ENCODE measurements at regions not wholly inside any gene's neighbourhood (a gene's known extent, or its start where the extent isn't known, plus 50 kb on each side); places are given as distances from the start of the nearest gene placed in this dataset.

DNA sequence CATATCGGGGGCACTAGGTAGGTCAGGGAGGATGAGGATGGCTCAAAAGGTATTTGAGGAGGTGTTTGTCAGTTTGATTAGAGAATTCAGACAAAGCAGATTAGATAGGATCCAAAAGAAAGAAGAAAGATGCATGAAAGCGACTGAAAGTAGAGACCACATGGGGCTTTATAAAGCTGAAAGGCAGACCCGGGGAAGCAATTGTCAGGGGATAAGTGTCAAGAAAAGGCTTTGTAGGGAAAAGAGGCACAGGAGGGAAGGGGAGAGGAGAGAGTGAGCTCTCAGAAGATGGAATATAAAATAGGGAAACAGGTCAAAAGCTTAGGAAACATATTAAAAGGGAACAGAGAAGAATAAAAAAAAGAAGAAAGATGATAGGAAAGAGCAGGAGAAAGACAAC lies 308.2 kb upstream of the RORA start:
- intact Hi-C loops (cut with DNase I), result no loop called here
- WGBS, 2 donors, result 32 to 33% methylated on average over 3 of the region's 3 CpGs
- no peak overlapping the region for H3K4me3 ChIP-seq

DNA sequence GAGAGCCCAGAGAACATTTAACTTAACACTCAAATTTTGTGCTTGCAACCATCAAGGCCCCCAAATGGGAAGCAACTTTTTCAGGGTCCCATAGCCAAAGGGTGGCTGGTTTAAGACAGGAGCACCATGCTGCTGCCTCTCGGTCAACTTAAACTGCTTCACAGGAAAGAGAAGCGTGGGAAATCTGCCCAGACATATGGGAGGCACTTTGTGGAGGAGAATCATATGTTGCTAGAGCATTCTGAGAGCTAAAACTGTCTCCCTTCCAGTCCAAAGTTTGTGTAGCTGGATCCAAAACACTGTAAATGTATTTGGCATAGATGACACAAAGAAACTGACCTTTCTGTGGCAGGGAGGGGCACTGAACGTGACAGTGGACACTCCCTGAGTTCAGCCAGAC lies 305.9 kb upstream of the RORA start:
- ATAC-seq (no peak), DNase-seq (no peak)
- Histone ChIP-seq H3K27me3 (no peaks in the 10 kb centered on the region), H3K27ac (no peak overlapping the region), H3K4me3 (no peak overlapping the region), H3K36me3 (replicated peaks in 1 of 2; ENCODE audit: insufficient read depth in 1 of 2, low read depth in 2 of 2) (no peaks in the 10 kb centered on the region), H3K4me1 (no peaks in the 10 kb centered on the region), H3K9me3 (no peaks in the 10 kb centered on the region)
- TF ChIP-seq, protein P1, sequence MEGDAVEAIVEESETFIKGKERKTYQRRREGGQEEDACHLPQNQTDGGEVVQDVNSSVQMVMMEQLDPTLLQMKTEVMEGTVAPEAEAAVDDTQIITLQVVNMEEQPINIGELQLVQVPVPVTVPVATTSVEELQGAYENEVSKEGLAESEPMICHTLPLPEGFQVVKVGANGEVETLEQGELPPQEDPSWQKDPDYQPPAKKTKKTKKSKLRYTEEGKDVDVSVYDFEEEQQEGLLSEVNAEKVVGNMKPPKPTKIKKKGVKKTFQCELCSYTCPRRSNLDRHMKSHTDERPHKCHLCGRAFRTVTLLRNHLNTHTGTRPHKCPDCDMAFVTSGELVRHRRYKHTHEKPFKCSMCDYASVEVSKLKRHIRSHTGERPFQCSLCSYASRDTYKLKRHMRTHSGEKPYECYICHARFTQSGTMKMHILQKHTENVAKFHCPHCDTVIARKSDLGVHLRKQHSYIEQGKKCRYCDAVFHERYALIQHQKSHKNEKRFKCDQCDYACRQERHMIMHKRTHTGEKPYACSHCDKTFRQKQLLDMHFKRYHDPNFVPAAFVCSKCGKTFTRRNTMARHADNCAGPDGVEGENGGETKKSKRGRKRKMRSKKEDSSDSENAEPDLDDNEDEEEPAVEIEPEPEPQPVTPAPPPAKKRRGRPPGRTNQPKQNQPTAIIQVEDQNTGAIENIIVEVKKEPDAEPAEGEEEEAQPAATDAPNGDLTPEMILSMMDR (IDR thresholded peaks at IDR 0.05), result no peak
- no peak for TF ChIP-seq POLR2A (IDR thresholded peaks at IDR 0.05)
- WGBS, 2 donors, result 41 to 68% methylated on average over 3 of the region's 3 CpGs
- intact Hi-C loops (cut with DNase I), result no loop called here

More for the DNA sequence above, 308.2 kb upstream of the RORA start:
- TF ChIP-seq POLR2A (IDR thresholded peaks at IDR 0.05), result no peak
- no peaks in the 10 kb centered on the region for H3K9me3 ChIP-seq
- H3K4me1 ChIP-seq, result no peaks in the 10 kb centered on the region
- no peak overlapping the region for H3K27ac ChIP-seq
- no peaks in the 10 kb centered on the region for H3K36me3 ChIP-seq (replicated peaks in 1 of 2; ENCODE audit: insufficient read depth in 1 of 2, low read depth in 2 of 2)
- H3K27me3 ChIP-seq, result no peaks in the 10 kb centered on the region
- no peak for ATAC-seq
- no peak for DNase-seq

DNA sequence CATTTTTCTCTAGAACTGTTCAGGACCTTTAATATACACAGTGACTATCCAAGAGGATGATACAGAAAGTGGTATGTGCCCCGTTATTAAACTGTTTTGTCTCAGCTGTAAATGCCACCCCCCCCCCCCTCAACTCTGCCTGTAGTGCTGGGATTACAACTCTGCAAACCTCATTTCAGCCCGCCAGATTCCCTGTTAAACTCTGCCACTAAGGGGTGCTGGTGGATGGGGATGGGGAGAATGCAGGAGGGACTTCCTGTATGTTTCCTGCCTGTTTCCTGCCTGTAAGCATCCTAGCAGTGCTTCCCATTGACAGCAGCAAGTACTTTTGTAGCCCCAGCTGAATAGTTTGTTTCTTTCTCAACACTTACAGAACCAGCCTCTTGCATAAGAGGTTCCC lies 301.7 kb upstream of the RORA start:
- no peak for DNase-seq
- WGBS, 2 donors, result 68 to 73% methylated on average over 2 of the region's 2 CpGs

DNA sequence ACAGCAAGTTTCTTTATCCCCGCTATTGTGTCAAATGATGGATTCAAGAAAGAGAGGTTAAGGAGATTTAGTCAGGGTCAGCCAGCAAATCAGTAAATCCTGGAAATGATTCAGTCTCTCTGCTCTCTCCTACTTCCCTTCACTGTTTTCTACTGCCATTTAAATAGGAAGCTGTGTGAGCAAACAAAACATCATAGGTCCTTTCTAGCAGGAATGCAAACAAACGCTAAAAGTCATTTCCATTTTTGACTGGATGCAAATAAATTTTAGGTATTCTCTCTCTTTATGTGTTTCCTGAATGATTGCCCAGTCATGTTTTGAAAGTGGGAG lies 299.4 kb upstream of the RORA start:
- DNase-seq (no peak), ATAC-seq (no peak)
- no peak overlapping the region for H3K27ac ChIP-seq
- intact Hi-C loops (cut with DNase I), result no loop called here
- TF ChIP-seq POLR2A (IDR thresholded peaks at IDR 0.05), result no peak
- TF ChIP-seq, protein P1 (IDR thresholded peaks at IDR 0.05), result no peak
- H3K27me3 ChIP-seq, result peaks cover 0 to 5% of the 10 kb centered on the region in 2 donors
- no peaks in the 10 kb centered on the region for H3K36me3 ChIP-seq (replicated peaks in 1 of 2; ENCODE audit: insufficient read depth in 1 of 2, low read depth in 2 of 2)
- no peaks in the 10 kb centered on the region for H3K4me1 ChIP-seq
- H3K4me3 ChIP-seq, result no peak overlapping the region
- WGBS, 2 donors, result 28 to 49% methylated on average over 2 of the region's 2 CpGs
- no peaks in the 10 kb centered on the region for H3K9me3 ChIP-seq

More for the DNA sequence above, 301.7 kb upstream of the RORA start:
- no peak for TF ChIP-seq POLR2A (IDR thresholded peaks at IDR 0.05)
- TF ChIP-seq, protein P1 (IDR thresholded peaks at IDR 0.05), result no peak
- Histone ChIP-seq H3K27ac (no peak overlapping the region), H3K4me3 (no peak overlapping the region), H3K9me3 (no peaks in the 10 kb centered on the region), H3K4me1 (no peaks in the 10 kb centered on the region), H3K27me3 (peaks cover 0 to 5% of the 10 kb centered on the region in 2 donors), H3K36me3 (replicated peaks in 1 of 2; ENCODE audit: insufficient read depth in 1 of 2, low read depth in 2 of 2) (no peaks in the 10 kb centered on the region)
- ATAC-seq, result no peak
- intact Hi-C loops (cut with DNase I), result no loop called here

DNA sequence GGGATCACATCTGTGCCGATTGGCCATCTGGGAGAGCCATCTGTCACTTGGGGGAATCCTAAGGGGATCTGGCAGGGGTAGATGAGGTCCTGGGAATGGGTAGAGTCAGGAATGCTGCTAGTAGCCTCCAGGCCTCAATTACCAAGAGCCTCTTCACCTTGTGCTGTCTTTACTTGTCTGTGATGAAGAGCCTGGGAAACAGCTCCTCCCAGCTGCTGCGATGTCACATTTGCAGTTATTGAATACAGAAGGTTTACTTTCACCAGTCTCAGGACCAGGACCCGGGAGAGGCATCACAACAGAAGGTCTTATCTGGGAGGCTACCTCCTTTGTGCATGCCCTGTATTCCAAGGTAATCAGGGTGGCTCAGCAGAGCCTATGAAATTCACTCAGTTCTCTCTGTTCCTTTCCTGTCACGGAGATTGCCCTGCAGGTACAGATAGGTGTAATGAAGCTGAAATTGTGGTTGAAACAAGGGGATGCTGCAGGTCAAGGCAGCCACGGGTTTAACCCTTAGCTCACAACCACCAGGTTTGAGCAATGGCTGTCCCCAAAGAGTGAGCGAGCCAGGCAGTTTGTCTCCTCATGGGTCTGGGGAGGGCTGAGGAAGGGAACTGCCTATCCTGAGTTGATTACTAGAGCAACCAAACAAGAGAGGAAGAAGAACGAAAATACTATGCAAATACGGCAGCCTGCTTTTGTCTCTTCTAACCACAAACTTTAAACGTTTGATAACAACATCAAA lies 298.9 kb upstream of the RORA start:
- Histone ChIP-seq H3K27ac (no peak overlapping the region), H3K9me3 (no peaks in the 10 kb centered on the region), H3K4me1 (no peaks in the 10 kb centered on the region), H3K4me3 (no peak overlapping the region), H3K36me3 (replicated peaks in 1 of 2; ENCODE audit: insufficient read depth in 1 of 2, low read depth in 2 of 2) (no peaks in the 10 kb centered on the region), H3K27me3 (peaks cover 0 to 5% of the 10 kb centered on the region in 2 donors)
- no peak for TF ChIP-seq POLR2A (IDR thresholded peaks at IDR 0.05)
- TF ChIP-seq, protein P1 (IDR thresholded peaks at IDR 0.05), result no peak
- no peak for DNase-seq
- WGBS, 2 donors, result 59 to 62% methylated on average over 8 to 9 of the region's 9 CpGs
- no peak for ATAC-seq
- intact Hi-C loops (cut with DNase I), result no loop called here

All from body of pancreas (tissue), 4 donors.